GM20000 (cell line): ENCODE measurements at regions not wholly inside any gene's neighbourhood (a gene's known extent, or its start where the extent isn't known, plus 50 kb on each side); places are given as distances from the start of the nearest gene placed in this dataset.

Experiments used
- DNase-seq: peaks from one replicate; pipeline ENCODE4 v3.0.0; 2012; ENCODE audit warnings: low spot score
- CTCF ChIP-seq: IDR thresholded peaks from 2 replicates; pipeline ENCODE4 v1.5.1; 2012; ENCODE audit warnings: mild to moderate bottlenecking, control low read depth; ENCODE audit errors: extremely low read depth, missing control alignments

- no peak for TF ChIP-seq CTCF
- no peak for DNase-seq
Observed at GRCh38 chr3:30082652-30083051, 523.7 kb upstream of the TGFBR2 start.

GRCh38 chr3:30083315-30083714 is 523.1 kb upstream of the TGFBR2 start:
- DNase-seq: no peak
- TF ChIP-seq CTCF: no peak

- TF ChIP-seq CTCF: no peak
Observed at GRCh38 chr3:30084316-30084715, 522.1 kb upstream of the TGFBR2 start.

GRCh38 chr3:30084971-30085403 is 521.4 kb upstream of the TGFBR2 start:
- TF ChIP-seq CTCF: no peak
- no peak for DNase-seq

More at GRCh38 chr3:30084316-30084715, 522.1 kb upstream of the TGFBR2 start:
- DNase-seq: no peak

GRCh38 chr3:30085486-30085885 is 520.9 kb upstream of the TGFBR2 start:
- no peak for DNase-seq

GRCh38 chr3:30091686-30092085 is 514.7 kb upstream of the TGFBR2 start:
- DNase-seq: no peak
- TF ChIP-seq CTCF: no peak

More at GRCh38 chr3:30085486-30085885, 520.9 kb upstream of the TGFBR2 start:
- TF ChIP-seq CTCF: no peak

GRCh38 chr3:30097022-30097650 is 509.3 kb upstream of the TGFBR2 start:
- DNase-seq: no peak
- no peak for TF ChIP-seq CTCF
